NCI-H2081 treated with DMSO at 0.1 percent for 48 hours (cell line): ENCODE measurements at regions not wholly inside any gene's neighbourhood (a gene's known extent, or its start where the extent isn't known, plus 50 kb on each side); places are given as distances from the start of the nearest gene placed in this dataset.

Experiments
- DNase-seq: peaks from one replicate; lab custom pipeline; 2025; lab: John Stamatoyannopoulos, UW

DNA sequence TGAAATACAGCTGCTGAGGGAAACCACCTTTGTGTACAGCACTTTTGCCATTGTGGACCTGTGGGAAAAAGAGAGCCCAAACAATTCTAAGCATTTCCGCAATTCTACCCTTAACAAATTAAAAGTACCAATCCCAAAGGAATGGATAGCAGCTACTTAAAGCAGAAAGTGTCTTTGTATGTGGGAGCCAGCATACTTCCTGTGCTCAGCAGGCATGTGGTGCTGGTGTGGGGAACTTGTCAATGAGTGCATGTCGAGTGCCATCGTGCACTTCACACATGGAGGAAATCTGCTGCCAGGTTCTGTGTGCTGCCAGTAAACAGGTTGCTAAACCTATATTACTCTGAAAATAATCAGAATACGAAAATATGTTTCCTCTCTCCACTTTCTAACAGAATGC is 399.0 kb downstream of the LRRC70 start:
- no peak for DNase-seq

DNA sequence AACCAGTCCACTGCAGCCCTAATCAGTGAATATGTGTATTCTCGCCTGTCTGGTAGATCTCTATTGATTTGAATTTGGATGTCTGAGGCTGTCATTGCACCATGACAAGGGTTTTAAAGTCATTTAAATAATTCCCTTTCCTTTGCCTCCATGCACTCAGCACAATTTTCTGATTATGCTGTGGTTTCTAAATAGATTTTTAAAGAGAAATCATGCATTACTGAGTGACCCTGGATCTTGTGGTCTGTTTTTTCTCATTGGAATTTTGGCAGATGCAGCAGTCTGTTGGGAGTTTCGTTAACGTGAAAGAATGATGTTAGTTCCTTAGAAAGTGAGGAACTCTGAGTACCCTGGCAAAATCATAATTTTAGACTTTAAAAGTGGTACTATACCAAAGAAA is 396.0 kb downstream of the LRRC70 start:
- DNase-seq = no peak

GRCh38 chr5:62969409-62970120 is 390.9 kb downstream of the LRRC70 start:
- DNase-seq = no peak

DNA sequence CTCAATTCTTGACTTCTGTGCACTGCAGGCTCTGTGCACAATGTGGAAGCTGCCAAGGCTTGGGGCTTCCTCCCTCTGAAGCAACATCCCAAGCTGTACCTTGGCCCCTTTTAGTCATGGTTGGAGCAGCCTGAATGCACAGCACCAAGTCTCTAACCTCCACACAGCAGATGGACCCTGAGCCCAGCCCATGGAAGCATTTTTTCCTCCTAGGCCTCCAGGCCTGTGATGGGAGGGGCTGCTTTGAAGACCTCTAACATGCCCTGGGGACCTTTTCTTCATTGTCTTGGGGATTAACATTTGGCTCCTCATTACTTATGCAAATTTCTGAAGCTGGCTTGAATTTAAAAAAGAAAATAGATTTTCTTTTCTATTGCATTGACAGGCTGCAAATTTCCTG is 385.8 kb downstream of the LRRC70 start:
- DNase-seq = no peak

- DNase-seq = no peak
These were observed 382.2 kb downstream of the LRRC70 start for GRCh38 chr5:62960781-62961180.

DNA sequence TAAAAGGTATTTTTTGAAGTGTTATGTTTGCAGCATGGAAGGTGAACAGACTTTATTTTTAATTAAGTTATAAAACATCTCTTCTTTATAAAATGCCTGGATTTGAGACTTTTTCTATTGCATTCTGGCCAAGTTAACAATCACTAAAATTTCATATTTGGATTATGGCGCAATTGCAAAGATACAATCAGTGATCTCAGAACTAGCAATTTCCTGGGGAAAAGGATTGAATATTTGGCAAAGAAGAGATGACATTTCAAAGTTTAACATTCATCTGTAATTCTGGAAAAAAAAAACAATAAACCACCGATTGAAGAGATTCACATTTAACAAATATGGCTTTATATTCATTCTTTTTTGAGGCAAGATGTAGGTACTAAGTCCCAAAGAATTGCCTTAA is 378.0 kb downstream of the LRRC70 start:
- no peak for DNase-seq

GRCh38 chr5:62954578-62954977 is 376.0 kb downstream of the LRRC70 start:
- no peak for DNase-seq

GRCh38 chr5:62948301-62948700 is 369.7 kb downstream of the LRRC70 start:
- no peak for DNase-seq

DNA sequence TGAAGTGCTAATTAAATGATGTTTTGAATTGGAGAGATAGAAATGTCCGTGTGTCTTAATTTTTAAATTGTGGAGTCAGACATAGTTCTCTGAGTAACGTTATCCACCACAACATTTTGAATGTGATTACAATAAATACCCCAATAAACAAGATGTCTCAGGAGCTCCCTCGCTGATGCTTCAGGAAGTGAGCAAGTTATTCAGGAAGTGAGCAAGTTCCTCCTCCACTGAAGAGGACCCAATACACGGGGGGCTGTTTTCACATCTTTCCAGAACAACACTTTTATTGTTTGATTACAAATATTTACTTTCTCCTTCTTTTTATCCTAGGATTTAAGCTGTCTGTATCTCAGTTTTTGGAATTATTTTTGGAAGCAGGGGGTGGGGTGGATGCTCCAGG is 363.8 kb downstream of the LRRC70 start:
- DNase-seq = no peak

DNA sequence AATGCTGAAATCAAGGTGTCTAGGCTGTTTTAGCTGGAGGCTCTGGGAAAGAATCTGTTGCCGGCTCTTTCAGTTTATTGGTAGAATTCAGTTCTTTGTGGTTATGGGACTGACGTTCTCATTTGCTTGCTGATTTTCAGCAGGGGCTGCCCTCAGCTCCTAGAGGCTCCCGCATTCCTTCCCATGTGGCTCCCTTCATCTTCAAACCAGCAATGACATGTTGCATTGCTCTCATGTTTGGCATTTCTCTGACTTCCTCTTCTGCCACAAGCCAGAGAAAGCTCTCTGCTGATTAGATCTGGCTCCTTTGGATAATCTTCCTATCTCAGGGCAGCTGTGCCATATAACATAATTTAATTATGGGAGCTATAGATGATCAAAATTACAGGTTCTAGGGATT is 360.3 kb downstream of the LRRC70 start:
- no peak for DNase-seq

- no peak for DNase-seq
These were observed 359.3 kb downstream of the LRRC70 start for GRCh38 chr5:62937661-62938558.

DNA sequence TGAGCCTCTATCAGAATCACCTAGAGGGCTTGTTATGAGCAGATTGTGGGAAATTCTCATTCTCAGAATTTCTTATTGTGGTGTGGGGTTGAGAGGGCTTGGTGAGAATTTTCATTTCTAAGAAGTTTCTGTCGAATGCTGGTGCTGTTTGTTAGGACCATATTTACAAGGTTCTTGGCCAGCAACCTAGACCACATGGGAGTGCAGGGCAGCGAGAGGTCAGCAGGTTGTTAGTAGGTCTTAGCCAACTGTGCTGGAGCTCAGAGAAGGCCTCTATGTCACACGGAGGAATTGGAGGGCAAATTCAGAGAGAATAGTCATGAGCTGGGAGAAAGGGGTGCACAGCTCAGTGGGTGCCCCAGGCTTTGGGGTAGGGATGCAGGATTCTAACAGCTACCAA is 357.0 kb downstream of the LRRC70 start:
- no peak for DNase-seq

GRCh38 chr5:62934319-62934718 is 355.7 kb downstream of the LRRC70 start:
- no peak for DNase-seq

- no peak for DNase-seq
These were observed 354.6 kb downstream of the LRRC70 start for GRCh38 chr5:62933261-62933660.

DNA sequence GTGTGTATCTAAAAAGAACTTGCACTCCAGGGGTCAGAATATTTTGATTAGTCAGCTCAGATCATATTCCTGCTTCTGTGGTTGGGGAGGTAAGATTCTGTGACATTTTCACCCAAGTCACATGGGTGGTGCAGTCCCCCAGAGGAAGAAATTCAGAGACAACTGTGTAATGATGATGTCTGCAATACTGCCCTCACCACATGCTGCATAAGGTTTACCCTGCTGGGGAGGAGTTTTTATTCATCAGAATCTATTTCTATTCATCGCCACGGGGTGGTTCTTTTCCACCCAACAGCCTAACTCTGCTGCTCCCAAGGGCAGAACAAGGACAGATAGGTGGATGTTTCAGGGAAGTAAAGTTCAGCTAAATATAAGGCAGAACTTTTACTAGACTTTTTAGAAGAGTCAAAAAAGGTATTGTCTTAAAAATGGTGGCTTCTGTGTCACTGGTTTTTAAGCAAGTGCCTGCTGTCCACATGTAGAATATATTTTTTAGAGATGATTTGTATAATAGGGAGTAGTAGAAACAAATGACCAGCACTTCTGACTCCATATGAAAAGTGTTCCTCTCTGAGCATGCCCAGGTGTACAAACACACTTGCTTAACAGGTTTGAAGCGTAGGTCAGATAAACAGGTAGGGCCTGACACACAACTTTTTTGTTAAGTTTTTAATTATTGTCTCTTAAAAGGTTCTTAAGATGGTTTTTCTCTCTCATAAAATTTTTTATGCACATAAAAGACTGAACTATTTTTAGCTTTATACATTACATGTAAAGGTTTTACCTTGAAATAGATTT is 352.7 kb downstream of the LRRC70 start:
- DNase-seq = no peak

- no peak for DNase-seq
These were observed 343.6 kb downstream of the LRRC70 start for GRCh38 chr5:62922191-62922590.

GRCh38 chr5:62920856-62921255 is 342.2 kb downstream of the LRRC70 start:
- DNase-seq = no peak

DNA sequence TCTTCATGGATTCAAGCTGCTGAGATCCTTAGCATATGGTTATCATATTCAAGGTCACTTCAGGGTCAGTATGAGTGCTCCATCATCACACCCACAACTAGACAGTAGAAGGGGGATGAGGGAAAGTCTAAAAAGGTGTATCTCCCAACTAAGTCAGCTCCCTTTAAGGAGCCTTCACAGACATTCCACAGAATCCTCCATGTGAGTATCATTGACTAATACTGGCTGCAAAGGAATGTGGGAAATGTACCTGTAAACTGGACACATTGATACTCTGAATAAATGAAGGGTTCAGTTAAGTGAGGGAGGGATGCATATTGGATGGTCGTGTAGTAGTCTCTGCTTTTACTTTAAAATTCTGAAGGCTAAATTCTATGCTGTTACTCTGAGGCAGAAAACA is 330.7 kb downstream of the LRRC70 start:
- DNase-seq = no peak

- no peak for DNase-seq
These were observed 323.5 kb downstream of the LRRC70 start for GRCh38 chr5:62902126-62902525.

- DNase-seq = no peak
These were observed 322.4 kb downstream of the LRRC70 start for GRCh38 chr5:62900976-62901375.

DNA sequence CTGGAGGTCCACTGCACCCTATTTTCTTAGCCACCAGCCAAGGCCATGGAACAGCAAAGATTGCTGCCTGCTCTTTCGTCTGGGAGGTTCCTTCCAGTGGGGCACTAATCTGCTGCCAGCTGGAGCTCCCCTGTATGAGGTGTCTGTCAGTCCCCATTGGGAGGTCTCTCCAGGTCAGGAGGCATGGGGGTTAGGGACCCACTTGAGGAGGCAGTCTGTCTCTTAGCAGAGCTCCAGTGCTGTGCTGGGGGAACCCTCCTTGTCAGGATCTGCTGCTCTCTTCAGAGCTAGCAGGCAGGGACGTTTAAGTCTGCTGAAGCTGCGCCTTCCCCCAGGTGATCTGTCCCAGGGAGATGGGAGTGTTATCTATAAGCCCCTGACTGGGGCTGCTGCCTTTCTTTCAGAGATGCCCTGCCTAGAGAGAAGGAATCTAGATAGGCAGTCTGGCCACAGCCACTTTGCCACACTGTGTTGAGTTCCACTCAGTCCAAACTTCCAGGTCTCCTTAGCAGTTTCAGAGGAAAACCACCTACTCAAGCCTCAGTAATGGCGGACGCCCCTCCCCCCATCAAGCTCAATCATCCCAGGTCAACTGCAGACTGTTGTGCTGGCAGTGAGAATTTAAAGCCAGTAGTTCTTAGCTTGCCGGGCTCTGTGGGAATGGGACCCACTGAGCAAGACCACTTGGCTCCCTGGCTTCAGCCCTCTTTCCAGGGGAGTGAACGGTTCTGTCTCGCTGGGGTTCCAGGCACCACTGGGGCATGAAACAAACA is 317.7 kb downstream of the LRRC70 start:
- DNase-seq = no peak
